H1 (cell line): ENCODE measurements at regions not wholly inside any gene's neighbourhood (a gene's known extent, or its start where the extent isn't known, plus 50 kb on each side); places are given as distances from the start of the nearest gene placed in this dataset.

Source experiments
- CTCF ChIA-PET: fragments of 300-600 bp; sonication (Branson Sonifier 250); formaldehyde crosslinking; loops from one replicate; lab custom pipeline; 2021; ENCODE audit not compliant: partially characterized antibody; lab: Charles Lee
- POLR2A ChIA-PET: fragments of 300-600 bp; sonication (Branson Sonifier 250); formaldehyde crosslinking; loops from one replicate; lab custom pipeline; 2021; ENCODE audit warnings: inconsistent platforms; ENCODE audit not compliant: partially characterized antibody; lab: Charles Lee
- DNase-seq, 2 experiments: peaks; one replicate each; pipeline versions ENCODE4 v3.0.0 to v3.0.0-alpha.2; 2010 to 2022; ENCODE audit warnings: low spot score in 2 of 2, low read depth in 1 of 2, mixed read lengths in 1 of 2
- FAIRE-seq: peaks from 2 replicates; lab custom pipeline; 2011; peaks lifted over from hg19 to GRCh38; lab: Jason Lieb, UNC
- H2AFZ ChIP-seq: 2 replicates; pipeline ENCODE4 v1.8.1; 2012; ENCODE audit warnings: low read length, inconsistent platforms
- H2AK5ac ChIP-seq: 2 replicates; pipeline ENCODE4 v1.6.1; 2013; ENCODE audit warnings: low read depth, low read length
- H2BK120ac ChIP-seq: replicated peaks from 2 replicates; pipeline ENCODE3; 2013; ENCODE audit warnings: low read depth, low read length, inconsistent platforms
- H2BK12ac ChIP-seq: 2 replicates; pipeline ENCODE4 v1.6.1; 2013; ENCODE audit warnings: low read depth, low read length
- H2BK15ac ChIP-seq: 2 replicates; pipeline ENCODE4 v1.6.1; 2013; ENCODE audit warnings: low read length
- H2BK20ac ChIP-seq: 2 replicates; pipeline ENCODE4 v1.6.1; 2013; ENCODE audit warnings: low read length
- H2BK5ac ChIP-seq: 2 replicates; pipeline ENCODE4 v1.6.1; 2013; ENCODE audit warnings: low read depth, low read length
- H3K14ac ChIP-seq: 2 replicates; pipeline ENCODE4 v1.6.1; 2013; ENCODE audit warnings: inconsistent platforms; ENCODE audit not compliant: insufficient read length
- H3K18ac ChIP-seq: 2 replicates; pipeline ENCODE4 v1.6.1; 2013; ENCODE audit warnings: low read length; ENCODE audit errors: extremely low read depth
- H3K23ac ChIP-seq: 2 replicates; pipeline ENCODE4 v1.6.1; 2013; ENCODE audit warnings: inconsistent platforms; ENCODE audit not compliant: insufficient read length
- H3K23me2 ChIP-seq: 2 replicates; pipeline ENCODE4 v1.6.1; 2013; ENCODE audit warnings: low read depth, low read length
- H3K27ac ChIP-seq: 2 replicates; pipeline ENCODE4 v1.6.1; 2011; ENCODE audit warnings: low read depth, low read length, inconsistent platforms
- H3K27me3 ChIP-seq, 4 experiments: replicated peaks in 1 of 4; 1 replicate in 1 of 4; 2 replicates in 3 of 4; pipeline versions ENCODE4 v1.6.1 to v1.8.1; 2011 to 2013; ENCODE audit warnings: low read length in 3 of 4, mild to moderate bottlenecking in 3 of 4, inconsistent platforms in 2 of 4, mixed read lengths in 2 of 4, moderate library complexity in 1 of 4; ENCODE audit not compliant: control insufficient read depth in 3 of 4, insufficient read depth in 3 of 4; ENCODE audit errors: extremely low read depth in 1 of 4
- H3K36me3 ChIP-seq, 4 experiments: 2 replicates each; pipeline versions ENCODE4 v1.6.1 to v1.8.1; 2011 to 2013; ENCODE audit warnings: mild to moderate bottlenecking in 4 of 4, low read length in 3 of 4, moderate library complexity in 2 of 4, control low read depth in 1 of 4, inconsistent platforms in 1 of 4; ENCODE audit not compliant: insufficient read depth in 4 of 4, control insufficient read depth in 2 of 4
- H3K4ac ChIP-seq: replicated peaks from 2 replicates; pipeline ENCODE3; 2013; ENCODE audit warnings: low read length, low read depth, mixed read lengths, inconsistent platforms; ENCODE audit not compliant: insufficient read length
- H3K4me1 ChIP-seq, 4 experiments: replicated peaks in 1 of 4; 1 replicate in 1 of 4; 2 replicates in 3 of 4; pipeline versions ENCODE4 v1.6.1 to v1.8.1; 2011 to 2013; ENCODE audit warnings: low read length in 3 of 4, inconsistent platforms in 2 of 4, mixed read lengths in 1 of 4; ENCODE audit not compliant: insufficient read depth in 4 of 4, control insufficient read depth in 3 of 4
- H3K4me2 ChIP-seq, 2 experiments: 2 replicates each; pipeline versions ENCODE4 v1.6.1 to v1.8.1; 2011 to 2013; ENCODE audit warnings: low read depth in 2 of 2, low read length in 2 of 2, control low read depth in 1 of 2, inconsistent platforms in 1 of 2, mild to moderate bottlenecking in 1 of 2; ENCODE audit not compliant: insufficient read depth in 1 of 2
- H3K4me3 ChIP-seq, 4 experiments: fragments of 200-600, 300-600 bp in 1 of 4; sonication (generic), shearing (Covaris generic), sonication (Bioruptor Twin) in 1 of 4; 2 replicates each; pipeline versions ENCODE4 v1.5.1 to v1.8.1; 2011 to 2016; ENCODE audit warnings: low read length in 4 of 4, low read depth in 3 of 4, control low read depth in 2 of 4, inconsistent platforms in 2 of 4, mild to moderate bottlenecking in 2 of 4, mixed read lengths in 1 of 4, moderate library complexity in 1 of 4; ENCODE audit not compliant: insufficient read depth in 2 of 4; ENCODE audit errors: extremely low read depth in 1 of 4
- H3K56ac ChIP-seq: replicated peaks from 2 replicates; pipeline ENCODE3; 2013; ENCODE audit warnings: low read depth, mild to moderate bottlenecking, mixed read lengths, low read length, inconsistent platforms; ENCODE audit not compliant: insufficient read length
- H3K79me1 ChIP-seq: 2 replicates; pipeline ENCODE4 v1.6.1; 2013; ENCODE audit warnings: low read depth, low read length, control low read depth
- H3K79me2 ChIP-seq, 2 experiments: 2 replicates each; pipeline versions ENCODE4 v1.6.1 to v1.8.1; 2012 to 2013; ENCODE audit warnings: low read length in 2 of 2, mild to moderate bottlenecking in 2 of 2, inconsistent platforms in 1 of 2; ENCODE audit not compliant: insufficient read depth in 2 of 2, control insufficient read depth in 1 of 2
- H3K9ac ChIP-seq, 4 experiments: replicated peaks in 1 of 4; 1 replicate in 1 of 4; 2 replicates in 3 of 4; pipeline versions ENCODE4 v1.6.1 to v1.8.1; 2011 to 2013; ENCODE audit warnings: low read depth in 3 of 4, low read length in 3 of 4, control low read depth in 2 of 4, mild to moderate bottlenecking in 2 of 4, moderate library complexity in 2 of 4, inconsistent platforms in 1 of 4; ENCODE audit errors: extremely low read depth in 1 of 4
- H3K9me3 ChIP-seq, 2 experiments: 2 replicates each; pipeline versions ENCODE4 v1.6.1 to v1.8.1; 2012 to 2013; ENCODE audit warnings: mild to moderate bottlenecking in 2 of 2, moderate library complexity in 2 of 2, control low read depth in 1 of 2, inconsistent platforms in 1 of 2, low read depth in 1 of 2, low read length in 1 of 2, mixed read lengths in 1 of 2; ENCODE audit not compliant: insufficient read depth in 2 of 2
- H4K20me1 ChIP-seq, 2 experiments: replicated peaks in 1 of 2; 2 replicates each; pipeline versions ENCODE3 to v1.8.1; 2011 to 2013; ENCODE audit warnings: inconsistent platforms in 2 of 2, low read length in 2 of 2, mild to moderate bottlenecking in 1 of 2; ENCODE audit not compliant: insufficient read depth in 2 of 2, control insufficient read depth in 1 of 2
- H4K5ac ChIP-seq: 2 replicates; pipeline ENCODE4 v1.6.1; 2013; ENCODE audit warnings: low read length, low read depth, mixed read lengths, inconsistent platforms; ENCODE audit not compliant: insufficient read length
- H4K8ac ChIP-seq: 2 replicates; pipeline ENCODE4 v1.8.0; 2013; ENCODE audit warnings: mild to moderate bottlenecking, moderate library complexity, low read length, inconsistent platforms; ENCODE audit not compliant: insufficient read depth; ENCODE audit errors: extremely low read depth
- H4K91ac ChIP-seq: replicated peaks from 2 replicates; pipeline ENCODE3; 2013; ENCODE audit warnings: low read length, mixed read lengths, inconsistent platforms; ENCODE audit not compliant: insufficient read length
- ATF3 ChIP-seq: IDR thresholded peaks from 2 replicates; pipeline ENCODE4 v1.6.1; 2011; ENCODE audit warnings: low read depth, mild to moderate bottlenecking, low read length; ENCODE audit not compliant: insufficient read depth
- EP300 ChIP-seq, 2 experiments: IDR thresholded peaks; 1 replicate in 1 of 2; 2 replicates in 1 of 2; pipeline ENCODE4 v1.6.1; 2011 to 2012; ENCODE audit warnings: low read depth in 2 of 2, low read length in 2 of 2, mild to moderate bottlenecking in 2 of 2, borderline replicate concordance in 1 of 2, inconsistent platforms in 1 of 2, moderate library complexity in 1 of 2
- SAP30 ChIP-seq: fragments of 300-600 bp; sonication (generic); IDR thresholded peaks from 2 replicates; pipeline ENCODE4 v1.7.1; 2012; ENCODE audit warnings: low read length, moderate library complexity, mild to moderate bottlenecking, inconsistent platforms; ENCODE audit not compliant: insufficient read depth, insufficient replicate concordance
- SP2 ChIP-seq: IDR thresholded peaks from 2 replicates; pipeline ENCODE4 v1.6.1; 2012; ENCODE audit warnings: mild to moderate bottlenecking, low read length, inconsistent platforms
- TBP ChIP-seq: IDR thresholded peaks from 2 replicates; pipeline ENCODE4 v1.6.1; 2011; ENCODE audit warnings: low read depth, low read length, improper control_type of control experiment
- YY1 ChIP-seq: IDR thresholded peaks from 2 replicates; pipeline ENCODE4 v1.6.1; 2011; ENCODE audit warnings: low read depth, mild to moderate bottlenecking, low read length
- WGBS, 2 experiments: shearing (Covaris generic) in 1 of 2; methylation state at CpG; one replicate each; pipeline versions ENCODE4 v1.1.6 to v1.1.7; 2013 to 2015; ENCODE audit warnings: low lambda C conversion rate in 2 of 2, mixed read lengths in 2 of 2, inconsistent platforms in 1 of 2, low coverage in 1 of 2, missing lambda C conversion rate in 1 of 2; ENCODE audit not compliant: insufficient replicate concordance in 2 of 2, insufficient coverage in 1 of 2, insufficient read length in 1 of 2; ENCODE audit errors: extremely low coverage in 1 of 2, missing lambda C conversion rate in 1 of 2; 5-methylcytosine and 5-hydroxymethylcytosine counted together

- Histone ChIP-seq H4K91ac (no peak overlapping the region), H2BK20ac (no peak overlapping the region), H2BK5ac (no peak overlapping the region), H3K56ac (no peak overlapping the region), H3K27ac (no peak overlapping the region), H3K79me2 (no peaks in the 10 kb centered on the region), H3K4me3 (no peak overlapping the region), H3K9me3 (peaks cover 0 to 9% of the 10 kb centered on the region in 2 experiments; a peak in 1 of 4 replicates), H3K4me2 (no peak overlapping the region), H3K36me3 (peaks cover 0 to 5% (median 0%) of the 10 kb centered on the region in 4 experiments; a peak in 1 of 8 replicates), H3K79me1 (no peaks in the 10 kb centered on the region), H3K18ac (no peak overlapping the region), H4K20me1 (no peaks in the 10 kb centered on the region), H4K8ac (no peak overlapping the region), H3K4ac (no peak overlapping the region), H4K5ac (no peak overlapping the region), H3K27me3 (no peaks in the 10 kb centered on the region), H2AK5ac (no peak overlapping the region), H2BK120ac (no peak overlapping the region), H2BK15ac (no peak overlapping the region), H2BK12ac (no peak overlapping the region), H3K9ac (no peak overlapping the region), H3K4me1 (no peaks in the 10 kb centered on the region), H3K23me2 (peaks cover 2% of the 10 kb centered on the region; the same call in 1 of the 2 replicates), H3K14ac (no peak overlapping the region), H2AFZ (no peak overlapping the region), H3K23ac (no peak overlapping the region)
- no peak for FAIRE-seq
- WGBS, 2 experiments: 79% methylated on average over 4 of the region's 4 CpGs; no CpG with 5 or more reads in 1 of the 2 experiments
- CTCF ChIA-PET: no interaction called here
- no peak for DNase-seq
- POLR2A ChIA-PET: no interaction called here
- TF ChIP-seq SP2 (no peak), TBP (no peak), YY1 (no peak), ATF3 (no peak), SAP30 (no peak), EP300 (IDR thresholded peaks at IDR 0.05; ENCODE audit: borderline replicate concordance in 1 of 2, low read depth in 2 of 2, low read length in 2 of 2) (no peak)
- TF ChIP-seq, all 59 proteins: peak for 0
Observed at GRCh38 chr13:24564881-24565280, 52.3 kb upstream of the PARP4 start.
